GM04504 (cell line): ENCODE measurements at regions not wholly inside any gene's neighbourhood (a gene's known extent, or its start where the extent isn't known, plus 50 kb on each side); places are given as distances from the start of the nearest gene placed in this dataset.

Experiments used
- DNase-seq: peaks from one replicate; pipeline ENCODE4 v3.0.0-alpha.2; 2012; ENCODE audit warnings: low read depth

- no peak for DNase-seq
Measured at GRCh38 chr11:116148645-116149044, 624.1 kb downstream of the BUD13 start.

- no peak for DNase-seq
Measured at GRCh38 chr11:116148056-116148455, 624.7 kb downstream of the BUD13 start.

GRCh38 chr11:116145187-116145865 lies 627.5 kb downstream of the BUD13 start:
- DNase-seq, result no peak

DNA sequence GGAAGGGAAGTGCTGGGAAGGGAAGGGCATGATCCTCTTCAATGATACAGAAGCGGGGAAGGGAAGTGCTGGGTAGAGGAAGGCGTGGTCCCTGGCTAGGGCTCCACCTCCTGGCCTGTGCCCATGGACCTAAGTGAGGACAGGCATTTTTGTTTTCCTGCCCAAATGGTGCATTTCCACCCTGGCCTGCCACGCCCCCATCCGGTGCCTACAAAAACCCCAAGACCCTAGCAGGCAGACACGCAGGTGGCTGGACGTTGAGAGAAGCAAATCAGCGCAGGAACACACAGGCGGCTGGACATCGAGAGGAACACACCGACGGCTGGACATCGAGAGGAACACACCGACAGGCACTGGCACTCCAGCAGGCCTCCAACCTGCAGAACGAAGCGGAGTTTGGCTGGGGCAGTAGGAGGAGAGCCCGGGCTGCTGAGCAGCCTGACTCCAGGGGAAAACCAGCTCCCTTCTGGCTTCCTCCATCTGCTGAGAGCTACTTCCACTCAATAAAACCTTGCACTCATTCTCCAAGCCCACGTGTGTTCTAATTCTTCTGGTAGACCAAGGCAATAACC lies 628.3 kb downstream of the BUD13 start:
- DNase-seq, result no peak

DNA sequence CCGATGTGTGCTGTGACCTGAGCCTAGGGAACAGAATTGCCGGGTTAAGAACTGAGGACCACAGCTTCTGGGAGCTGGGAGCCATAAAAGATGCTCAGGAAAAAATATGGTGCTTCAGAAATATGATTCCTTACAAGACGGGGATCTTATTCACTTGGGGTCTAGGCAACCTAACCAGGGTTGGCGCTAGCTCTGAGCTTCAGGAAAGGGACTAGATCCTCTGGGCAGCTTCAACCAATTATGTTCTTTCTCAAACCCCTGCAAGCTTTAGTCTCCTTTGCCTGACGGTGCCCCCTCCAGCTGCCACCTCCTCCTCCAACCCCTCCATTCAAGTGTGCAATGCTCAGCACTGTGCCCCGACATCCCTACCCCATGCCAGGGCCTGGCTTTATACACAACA lies 634.1 kb upstream of the CADM1 start:
- DNase-seq, result no peak

GRCh38 chr11:116137753-116138152 lies 633.5 kb upstream of the CADM1 start:
- DNase-seq, result no peak

GRCh38 chr11:116136987-116137674 lies 632.9 kb upstream of the CADM1 start:
- DNase-seq, result no peak

- no peak for DNase-seq
Measured at GRCh38 chr11:116135891-116136290, 631.7 kb upstream of the CADM1 start.

GRCh38 chr11:116134450-116134849 lies 630.2 kb upstream of the CADM1 start:
- no peak for DNase-seq

GRCh38 chr11:116132273-116132978 lies 628.2 kb upstream of the CADM1 start:
- no peak for DNase-seq

- DNase-seq, result no peak
Measured at GRCh38 chr11:116130122-116130521, 625.9 kb upstream of the CADM1 start.

GRCh38 chr11:116129456-116129855 lies 625.2 kb upstream of the CADM1 start:
- no peak for DNase-seq

DNA sequence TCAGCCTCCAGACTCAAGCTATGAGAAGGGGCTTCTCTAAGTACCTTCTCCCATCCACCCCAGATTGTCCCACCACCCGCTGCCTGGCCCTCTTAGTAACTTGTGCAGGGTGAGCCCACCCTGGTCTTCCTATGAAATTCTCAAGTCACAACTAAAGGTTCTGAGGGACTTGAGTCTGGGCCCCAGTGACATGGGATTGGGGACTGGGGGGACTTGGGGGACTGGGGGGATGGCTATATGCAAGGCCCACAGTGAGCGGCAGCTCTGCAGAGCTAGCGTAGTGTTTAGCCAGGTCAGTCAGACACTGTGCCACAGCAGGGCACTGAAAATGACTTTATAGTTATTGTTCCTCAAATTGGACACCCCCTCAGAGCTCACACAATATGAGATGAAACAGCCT lies 622.3 kb upstream of the CADM1 start:
- DNase-seq, result no peak

DNA sequence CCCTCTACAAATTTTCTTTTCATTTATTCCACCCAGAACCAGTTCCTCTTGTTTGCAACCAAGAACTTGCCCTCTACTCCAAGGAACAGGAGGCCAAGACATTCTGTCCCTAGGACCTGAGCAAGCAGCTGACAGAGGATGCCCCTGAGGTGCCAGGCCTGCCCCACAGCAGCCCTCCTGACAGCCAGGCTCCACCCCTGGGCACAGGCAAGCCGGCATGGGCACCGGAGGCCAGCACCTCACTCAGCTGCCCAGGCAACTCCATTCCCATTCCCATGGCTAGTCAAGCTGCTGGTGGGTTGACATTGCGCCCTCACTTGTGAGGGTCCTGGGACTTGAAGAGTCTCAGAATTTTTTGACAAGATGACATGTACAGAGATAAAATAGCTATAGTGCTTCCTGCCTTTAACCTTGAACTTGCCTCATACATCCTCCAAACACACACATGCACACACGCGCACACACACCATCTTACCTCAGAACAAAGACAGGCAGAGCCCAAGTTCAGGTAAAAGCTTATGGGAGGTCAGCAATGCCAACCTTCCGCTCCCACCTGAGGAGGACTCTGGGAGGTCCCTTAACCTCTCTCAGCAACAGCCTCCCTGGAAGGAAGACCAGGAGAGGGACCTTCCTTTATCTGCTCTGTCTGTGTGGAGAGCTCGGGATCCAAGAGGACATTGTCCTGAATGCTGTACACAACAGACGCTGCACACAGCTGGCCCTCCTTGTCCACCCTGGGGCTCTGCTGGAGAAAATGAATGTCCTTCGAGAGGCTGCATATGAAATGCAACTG lies 620.9 kb upstream of the CADM1 start:
- no peak for DNase-seq

- DNase-seq, result no peak
Measured at GRCh38 chr11:116123739-116124138, 619.5 kb upstream of the CADM1 start.

- DNase-seq, result no peak
Measured at GRCh38 chr11:116122697-116123472, 618.7 kb upstream of the CADM1 start.

GRCh38 chr11:116119158-116119557 lies 614.9 kb upstream of the CADM1 start:
- no peak for DNase-seq

- no peak for DNase-seq
Measured at GRCh38 chr11:116118138-116118470, 613.9 kb upstream of the CADM1 start.

DNA sequence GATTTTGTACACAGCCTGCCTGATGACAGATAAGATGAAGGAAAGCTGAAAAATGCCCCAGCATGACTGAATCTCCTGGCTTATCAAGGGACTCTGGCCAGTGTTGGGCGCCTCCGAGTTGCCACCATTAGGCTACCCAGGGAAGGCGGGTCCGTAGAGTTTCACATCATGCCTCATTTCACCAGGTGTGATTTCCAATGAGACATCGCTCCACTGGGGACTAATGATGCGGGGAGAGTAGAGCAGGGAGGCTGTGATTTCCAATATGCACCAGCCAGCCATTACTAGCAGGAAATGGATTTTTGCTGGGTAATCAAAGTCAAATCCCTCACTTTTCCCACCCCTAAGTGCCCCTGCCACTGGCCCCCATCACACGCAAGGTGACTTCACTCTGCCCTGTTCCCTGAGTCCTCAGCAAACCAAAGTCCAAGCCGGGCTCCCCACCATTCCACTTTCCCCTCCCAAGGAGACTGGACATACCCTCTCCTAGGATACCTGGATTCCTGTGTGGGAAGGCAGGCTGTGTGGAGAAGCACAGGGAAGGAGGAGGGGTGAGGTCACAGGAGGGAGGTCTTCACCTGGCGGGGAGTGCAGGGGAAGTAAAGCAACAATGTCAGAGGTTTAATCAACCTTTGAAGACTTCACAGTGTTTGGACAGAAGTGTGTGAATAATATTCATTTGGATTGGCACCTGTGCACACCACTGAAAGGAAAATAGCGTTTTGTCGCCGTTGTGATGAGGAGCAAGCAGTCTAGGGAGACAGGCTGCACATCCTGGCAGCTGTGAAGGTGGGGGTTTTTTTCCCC lies 613.3 kb upstream of the CADM1 start:
- no peak for DNase-seq

- DNase-seq, result no peak
Measured at GRCh38 chr11:116115801-116116200, 611.6 kb upstream of the CADM1 start.
